ENCODE measurements at regions not wholly inside any gene's neighbourhood (a gene's known extent, or its start where the extent isn't known, plus 50 kb on each side); places are given as distances from the start of the nearest gene placed in this dataset.

- H3K4me1 ChIP-seq (ENCODE audit: insufficient read depth, low read length), result no peaks in the 10 kb centered on the region
- ATAC-seq, result no peak
- no peak overlapping the region for H2AFZ ChIP-seq (ENCODE audit: low read length)
- H3K4me3 ChIP-seq (replicated peaks in 1 of 3; ENCODE audit: insufficient read depth in 1 of 3, low read depth in 2 of 3, low read length in 3 of 3), result no peak overlapping the region
- H3K9me3 ChIP-seq (ENCODE audit: low read length), result no peaks in the 10 kb centered on the region
- no peak for FAIRE-seq
- H3K9ac ChIP-seq (ENCODE audit: insufficient read depth, low read depth, low read length), result no peak overlapping the region
- DNase-seq (ENCODE audit: low spot score), result no peak
- H3K4me2 ChIP-seq (ENCODE audit: low read depth, low read length), result no peak overlapping the region
- no peaks in the 10 kb centered on the region for H3K79me2 ChIP-seq (ENCODE audit: insufficient read depth, low read length)
- intact Hi-C loops (cut with micrococcal nuclease; ENCODE audit: unreplicated experiment) (no loop called here), in situ Hi-C loops (cut with HindIII; ENCODE audit: extremely low pct_ligation_motif_present, low pct_unique_long_range_greater_than_20kb) (no loop called here)
- no peaks in the 10 kb centered on the region for H3K27me3 ChIP-seq (ENCODE audit: control insufficient read depth in 1 of 2, insufficient read depth in 2 of 2, low read length in 2 of 2)
- WGBS (ENCODE audit: low lambda C conversion rate), result 87% methylated on average over 1 of the region's 1 CpG
- ChIA-PET POLR2A (no interaction called here), CTCF (ENCODE audit: low intra/inter-chr PET ratio, low total read pairs) (no interaction called here)
- no peaks in the 10 kb centered on the region for H3K36me3 ChIP-seq (replicated peaks in 1 of 2; ENCODE audit: control insufficient read depth in 1 of 2, insufficient read depth in 2 of 2, low read length in 2 of 2)
- no peaks in the 10 kb centered on the region for H4K20me1 ChIP-seq (ENCODE audit: insufficient read depth, low read length)
- BruUV-seq (replicated peaks), result no TSS peak
- H3K27ac ChIP-seq (ENCODE audit: extremely low read length, insufficient read depth, low read length), result no peak overlapping the region
- TF ChIP-seq PBX3 (CRISPR knock-in tag; IDR thresholded peaks at IDR 0.05; ENCODE audit: borderline replicate concordance), result no peak
- no peak for TF ChIP-seq ZNF672 (CRISPR knock-in tag; IDR thresholded peaks at IDR 0.05)
- TF ChIP-seq HMG20B (CRISPR knock-in tag; conservative IDR thresholded peaks at IDR 0.05), result no peak
- no peak for TF ChIP-seq NCOA2 (CRISPR knock-in tag; IDR thresholded peaks at IDR 0.05)
- no peak for TF ChIP-seq ZBTB1 (CRISPR knock-in tag; IDR thresholded peaks at IDR 0.05; ENCODE audit: borderline replicate concordance)
- TF ChIP-seq NFYC (CRISPR knock-in tag; IDR thresholded peaks at IDR 0.05), result no peak
- TF ChIP-seq SMAD9 (CRISPR knock-in tag; IDR thresholded peaks at IDR 0.05), result no peak
- TF ChIP-seq RFX3 (CRISPR knock-in tag; IDR thresholded peaks at IDR 0.05), result no peak
- no peak for TF ChIP-seq AGO2 (optimal IDR thresholded peaks at IDR 0.05; ENCODE audit: low read depth, low read length)
- no peak for TF ChIP-seq HNF4A (CRISPR knock-in tag; IDR thresholded peaks at IDR 0.05)
- no peak for TF ChIP-seq MLLT10 (CRISPR knock-in tag; IDR thresholded peaks at IDR 0.05)
- TF ChIP-seq RFXANK (CRISPR knock-in tag; IDR thresholded peaks at IDR 0.05), result no peak
- no peak for TF ChIP-seq DMAP1 (CRISPR knock-in tag; IDR thresholded peaks at IDR 0.05)
- TF ChIP-seq ARNTL (CRISPR knock-in tag; IDR thresholded peaks at IDR 0.05), result no peak
- TF ChIP-seq ZNF660 (CRISPR knock-in tag; IDR thresholded peaks at IDR 0.05; ENCODE audit: borderline replicate concordance, low read depth), result no peak
- no peak for TF ChIP-seq ZBTB39 (CRISPR knock-in tag; IDR thresholded peaks at IDR 0.05)
- TF ChIP-seq TBL1XR1 (IDR thresholded peaks at IDR 0.05; ENCODE audit: borderline replicate concordance, low read length, partially characterized antibody), result no peak
Measured at GRCh38 chr6:150791717-150792116, 73.8 kb upstream of the MTHFD1L start.

Data from HepG2 (cell line).